HepG2 (cell line): ENCODE measurements at regions not wholly inside any gene's neighbourhood (a gene's known extent, or its start where the extent isn't known, plus 50 kb on each side); places are given as distances from the start of the nearest gene placed in this dataset.
A peak's percentile ranks its signal among the peaks of the same experiment; 100 is the strongest.

Source experiments
- ATAC-seq: fragments of 200-7000 bp; cut with Tn5 transposase; 3 replicates; pipeline ENCODE4 v1.9.1; 2020; ENCODE audit warnings: mild to moderate bottlenecking, moderate library complexity
- BruUV-seq: library from RNA; stranded (reverse); fragments of 400-500 nt; replicated peaks from 2 replicates; lab custom pipeline; 2021; lab: Mats Ljungman, UMichigan
- CTCF ChIA-PET: fragments of 300-600 bp; formaldehyde crosslinking; extraction: SDS; loops from one replicate; lab custom pipeline; 2021; ENCODE audit warnings: low total read pairs, inconsistent platforms, low intra/inter-chr PET ratio; lab: Yijun Ruan, JAX
- POLR2A ChIA-PET: fragments of 350-600 bp; sonication (Branson Sonifier 250); formaldehyde crosslinking; loops from one replicate; lab custom pipeline; 2020; ENCODE audit warnings: antibody characterized with exemption, inconsistent platforms; lab: Yijun Ruan, JAX
- DNase-seq: peaks from one replicate; pipeline ENCODE4 v3.0.0-alpha.2; 2015; ENCODE audit warnings: low spot score
- FAIRE-seq: peaks from 3 replicates; lab custom pipeline; 2011; peaks lifted over from hg19 to GRCh38; lab: Jason Lieb, UNC
- H2AFZ ChIP-seq: one replicate; pipeline ENCODE4 v1.6.1; 2011; ENCODE audit warnings: low read length, inconsistent platforms
- H3K27ac ChIP-seq: fragments of 300-600 bp; 3 replicates; pipeline ENCODE4 v1.8.0; 2011; ENCODE audit warnings: mixed run types, mild to moderate bottlenecking, mixed read lengths, low read length, inconsistent platforms; ENCODE audit not compliant: insufficient read depth; ENCODE audit errors: extremely low read length
- H3K27me3 ChIP-seq, 2 experiments: fragments of 200-600 bp in 1 of 2; 2 replicates in 1 of 2; 3 replicates in 1 of 2; pipeline versions ENCODE4 v1.6.0 to v1.8.0; 2011; ENCODE audit warnings: low read length in 2 of 2, mild to moderate bottlenecking in 2 of 2, moderate library complexity in 2 of 2, inconsistent platforms in 1 of 2; ENCODE audit not compliant: insufficient read depth in 2 of 2, control insufficient read depth in 1 of 2
- H3K36me3 ChIP-seq, 2 experiments: fragments of 200-600 bp in 1 of 2; replicated peaks in 1 of 2; 2 replicates in 1 of 2; 3 replicates in 1 of 2; pipeline versions ENCODE4 v1.5.1 to v1.8.0; 2011; ENCODE audit warnings: low read length in 2 of 2, inconsistent platforms in 1 of 2; ENCODE audit not compliant: insufficient read depth in 2 of 2, control insufficient read depth in 1 of 2
- H3K4me1 ChIP-seq: 2 replicates; pipeline ENCODE4 v1.5.1; 2012; ENCODE audit warnings: low read length, inconsistent platforms; ENCODE audit not compliant: insufficient read depth
- H3K4me2 ChIP-seq: 2 replicates; pipeline ENCODE4 v1.6.0; 2011; ENCODE audit warnings: low read depth, low read length, inconsistent platforms
- H3K4me3 ChIP-seq, 3 experiments: fragments of 200-600 bp in 1 of 3; sonication (generic), shearing (Covaris generic) in 1 of 3; replicated peaks in 1 of 3; 2 replicates each; pipeline ENCODE4 v1.5.1; 2011 to 2016; ENCODE audit warnings: low read length in 3 of 3, inconsistent platforms in 2 of 3, low read depth in 2 of 3, mild to moderate bottlenecking in 2 of 3, control low read depth in 1 of 3, mixed read lengths in 1 of 3; ENCODE audit not compliant: insufficient read depth in 1 of 3
- H3K79me2 ChIP-seq: one replicate; pipeline ENCODE4 v1.6.1; 2011; ENCODE audit warnings: low read length, inconsistent platforms; ENCODE audit not compliant: insufficient read depth
- H3K9ac ChIP-seq: 2 replicates; pipeline ENCODE4 v1.6.0; 2011; ENCODE audit warnings: mild to moderate bottlenecking, low read depth, low read length, inconsistent platforms; ENCODE audit not compliant: insufficient read depth
- H3K9me3 ChIP-seq: 2 replicates; pipeline ENCODE4 v1.5.1; 2012; ENCODE audit warnings: mild to moderate bottlenecking, low read length
- H4K20me1 ChIP-seq: 2 replicates; pipeline ENCODE4 v1.6.0; 2011; ENCODE audit warnings: inconsistent platforms, mild to moderate bottlenecking, low read length, moderate library complexity; ENCODE audit not compliant: insufficient read depth
- ARID3A ChIP-seq: IDR thresholded peaks from 2 replicates; pipeline ENCODE4 v1.6.1; 2012; ENCODE audit warnings: low read depth, low read length, improper control_type of control experiment
- KAT7 ChIP-seq: IDR thresholded peaks from 2 replicates; pipeline ENCODE4 v1.6.1; 2018; ENCODE audit warnings: borderline replicate concordance, missing compliant biosample characterization
- NR2C2 ChIP-seq: sonication (generic); formaldehyde crosslinking; IDR thresholded peaks from 2 replicates; pipeline ENCODE4 v1.4.0; 2020; ENCODE audit warnings: missing genetic modification reagents, mild to moderate bottlenecking, moderate library complexity, borderline replicate concordance
- NR2F6 ChIP-seq, 2 experiments: IDR thresholded peaks; 2 replicates each; pipeline ENCODE4 v1.6.1; 2016; ENCODE audit warnings: antibody characterized with exemption in 1 of 2, mild to moderate bottlenecking in 1 of 2
- SUZ12 ChIP-seq: fragments of 150-350 bp; IDR thresholded peaks from 2 replicates; pipeline ENCODE4 v1.6.1; 2014; ENCODE audit warnings: low read depth, low read length
- ZBTB39 ChIP-seq: sonication (generic); formaldehyde crosslinking; IDR thresholded peaks from 2 replicates; pipeline ENCODE4 v1.5.0; 2020; ENCODE audit warnings: missing genetic modification reagents
- ZNF230 ChIP-seq: sonication (generic); formaldehyde crosslinking; IDR thresholded peaks from 2 replicates; pipeline ENCODE4 v1.4.0; 2020; ENCODE audit warnings: mild to moderate bottlenecking, missing genetic modification reagents
- ZNF44 ChIP-seq: sonication (generic); formaldehyde crosslinking; IDR thresholded peaks from 2 replicates; pipeline ENCODE4 v1.5.1; 2020; ENCODE audit warnings: mild to moderate bottlenecking, missing genetic modification reagents
- ZNF558 ChIP-seq: sonication (generic); formaldehyde crosslinking; IDR thresholded peaks from 2 replicates; pipeline ENCODE4 v1.9.0; 2022; ENCODE audit warnings: mild to moderate bottlenecking, missing genetic modification reagents, borderline replicate concordance
- ZNF687 ChIP-seq: sonication (generic); formaldehyde crosslinking; IDR thresholded peaks from 2 replicates; pipeline ENCODE4 v1.5.1; 2020; ENCODE audit warnings: mild to moderate bottlenecking, missing genetic modification reagents, moderate library complexity
- ZNF770 ChIP-seq: sonication (generic); formaldehyde crosslinking; IDR thresholded peaks from 2 replicates; pipeline ENCODE4 v1.5.0; 2020; ENCODE audit warnings: mild to moderate bottlenecking, missing genetic modification reagents
- WGBS: methylation state at CpG from one replicate; pipeline ENCODE4 v1.1.6; 2017; ENCODE audit warnings: low lambda C conversion rate; 5-methylcytosine and 5-hydroxymethylcytosine counted together
- in situ Hi-C: cut with HindIII; loops from 2 replicates; pipeline ENCODE4 v1.10.0; 2017; ENCODE audit warnings: low pct_unique_long_range_greater_than_20kb; ENCODE audit not compliant: extremely low pct_ligation_motif_present
- intact Hi-C: fragments of 100-400 bp; cut with micrococcal nuclease; formaldehyde crosslinking; loops from one replicate; pipeline ENCODE4 v1.10.0; 2022; ENCODE audit not compliant: unreplicated experiment
- TF ChIP-seq, protein P1 (sequence below): sonication (generic); formaldehyde crosslinking; IDR thresholded peaks from 2 replicates; pipeline ENCODE4 v1.4.0; 2020; ENCODE audit warnings: missing genetic modification reagents

- Histone ChIP-seq H2AFZ (no peak overlapping the region), H3K9me3 (no peaks in the 10 kb centered on the region), H3K4me3 (peak overlapping the region in 1 of 3 experiments; percentile 19; a peak in 1 of 6 replicates), H3K4me2 (peak overlapping the region; percentile 40), H3K27me3 (no peaks in the 10 kb centered on the region; a peak in 1 of 5 replicates), H3K36me3 (no peaks in the 10 kb centered on the region), H3K79me2 (no peaks in the 10 kb centered on the region), H3K9ac (no peak overlapping the region), H4K20me1 (no peaks in the 10 kb centered on the region), H3K27ac (no peak overlapping the region), H3K4me1 (peaks cover 35% of the 10 kb centered on the region)
- FAIRE-seq, result no peak
- intact Hi-C loops, result loop anchor here (1.0 to 5.0 kb wide), 3 partner anchors 38 to 266 kb away; partner anchors contain the start of genes CBL and RNF26
- in situ Hi-C loops, result loop anchor here (5.0 to 10.0 kb wide), 3 partner anchors 96 to 278 kb away; partner anchors contain the start of gene RNF26
- DNase-seq, result no peak
- 46% methylated on average over 14 of the region's 14 CpGs for WGBS
- BruUV-seq, result no TSS peak
- ATAC-seq, result peak; percentile 8
- CTCF ChIA-PET, result no interaction called here
- POLR2A ChIA-PET, result no interaction called here
- TF ChIP-seq SUZ12 (no peak), ZNF230 (CRISPR knock-in tag) (no peak), ZBTB39 (CRISPR knock-in tag) (no peak), NR2C2 (no peak), ZNF44 (CRISPR knock-in tag) (no peak), ZNF558 (peak; percentile 53; the same call in 1 of the 2 replicates), ZNF687 (CRISPR knock-in tag) (peak; percentile 80), ARID3A (no peak), KAT7 (CRISPR knock-in tag) (no peak), NR2F6 (IDR thresholded peaks at IDR 0.05) (no peak), NR2F6 (CRISPR knock-in tag; IDR thresholded peaks at IDR 0.05) (no peak), ZNF770 (CRISPR knock-in tag) (peak; percentile 86)
- TF ChIP-seq, protein P1, sequence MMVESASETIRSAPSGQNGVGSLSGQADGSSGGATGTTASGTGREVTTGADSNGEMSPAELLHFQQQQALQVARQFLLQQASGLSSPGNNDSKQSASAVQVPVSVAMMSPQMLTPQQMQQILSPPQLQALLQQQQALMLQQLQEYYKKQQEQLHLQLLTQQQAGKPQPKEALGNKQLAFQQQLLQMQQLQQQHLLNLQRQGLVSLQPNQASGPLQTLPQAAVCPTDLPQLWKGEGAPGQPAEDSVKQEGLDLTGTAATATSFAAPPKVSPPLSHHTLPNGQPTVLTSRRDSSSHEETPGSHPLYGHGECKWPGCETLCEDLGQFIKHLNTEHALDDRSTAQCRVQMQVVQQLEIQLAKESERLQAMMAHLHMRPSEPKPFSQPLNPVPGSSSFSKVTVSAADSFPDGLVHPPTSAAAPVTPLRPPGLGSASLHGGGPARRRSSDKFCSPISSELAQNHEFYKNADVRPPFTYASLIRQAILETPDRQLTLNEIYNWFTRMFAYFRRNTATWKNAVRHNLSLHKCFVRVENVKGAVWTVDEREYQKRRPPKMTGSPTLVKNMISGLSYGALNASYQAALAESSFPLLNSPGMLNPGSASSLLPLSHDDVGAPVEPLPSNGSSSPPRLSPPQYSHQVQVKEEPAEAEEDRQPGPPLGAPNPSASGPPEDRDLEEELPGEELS (CRISPR knock-in tag), result no peak
Observed at GRCh38 chr11:119472856-119473222, 49.9 kb upstream of the THY1 start.
